Endodermal cell (in vitro differentiated cells): ENCODE measurements at regions not wholly inside any gene's neighbourhood (a gene's known extent, or its start where the extent isn't known, plus 50 kb on each side); places are given as distances from the start of the nearest gene placed in this dataset.

Experiments
- DNase-seq: peaks from one replicate; pipeline ENCODE4 v3.0.0-alpha.2; 2017
- H3K27ac ChIP-seq: 2 replicates; pipeline ENCODE4 v1.5.1; 2013; ENCODE audit warnings: mild to moderate bottlenecking, low read depth, low read length, moderate library complexity
- H3K27me3 ChIP-seq: 2 replicates; pipeline ENCODE4 v1.6.1; 2013; ENCODE audit warnings: mild to moderate bottlenecking, low read length, moderate library complexity; ENCODE audit not compliant: insufficient read depth, control insufficient read depth, poor library complexity, severe bottlenecking
- H3K36me3 ChIP-seq: 2 replicates; pipeline ENCODE4 v1.7.0; 2013; ENCODE audit warnings: mild to moderate bottlenecking, low read length, moderate library complexity; ENCODE audit not compliant: control insufficient read depth, insufficient read depth
- H3K4me1 ChIP-seq: one replicate; pipeline ENCODE4 v1.7.0; 2013; ENCODE audit warnings: low read length; ENCODE audit not compliant: control insufficient read depth, insufficient read depth
- H3K4me3 ChIP-seq: 2 replicates; pipeline ENCODE4 v1.5.1; 2013; ENCODE audit warnings: mild to moderate bottlenecking, low read length, moderate library complexity
- H3K9ac ChIP-seq: 2 replicates; pipeline ENCODE4 v1.6.1; 2013; ENCODE audit warnings: mild to moderate bottlenecking, low read length, moderate library complexity; ENCODE audit not compliant: poor library complexity, severe bottlenecking; ENCODE audit errors: extremely low read depth
- H3K9me3 ChIP-seq: 2 replicates; pipeline ENCODE4 v1.6.1; 2013; ENCODE audit warnings: mild to moderate bottlenecking, low read length, moderate library complexity; ENCODE audit not compliant: control insufficient read depth
- H3K27ac Mint-ChIP-seq: 2 replicates; pipeline ENCODE4 v1.8.0; 2020; ENCODE audit warnings: mixed read lengths
- H3K27me3 Mint-ChIP-seq: 2 replicates; pipeline ENCODE4 v1.8.0; 2021; ENCODE audit warnings: mild to moderate bottlenecking, mixed read lengths; ENCODE audit not compliant: insufficient read depth
- H3K36me3 Mint-ChIP-seq: 2 replicates; pipeline ENCODE4 v1.8.0; 2020; ENCODE audit warnings: low read depth, mixed read lengths
- H3K4me1 Mint-ChIP-seq: 2 replicates; pipeline ENCODE4 v1.8.0; 2020; ENCODE audit warnings: mixed read lengths
- H3K4me3 Mint-ChIP-seq: 2 replicates; pipeline ENCODE4 v1.8.0; 2020; ENCODE audit warnings: mild to moderate bottlenecking, moderate library complexity, mixed read lengths
- H3K9me3 Mint-ChIP-seq: 2 replicates; pipeline ENCODE4 v1.8.0; 2020; ENCODE audit warnings: mild to moderate bottlenecking, mixed read lengths
- CTCF ChIP-seq: fragments of 200-600 bp; sonication (generic); conservative IDR thresholded peaks from 2 replicates; pipeline ENCODE4 v1.5.0; 2021; ENCODE audit warnings: antibody characterized with exemption, mild to moderate bottlenecking
- WGBS, 2 experiments: methylation state at CpG; one replicate each; pipeline versions ENCODE4 v1.1.5 to v1.1.7; 2013; ENCODE audit warnings: missing lambda C conversion rate in 2 of 2, mixed read lengths in 1 of 2; ENCODE audit not compliant: insufficient coverage in 1 of 2, insufficient read length in 1 of 2; 5-methylcytosine and 5-hydroxymethylcytosine counted together

- Histone ChIP-seq H3K27me3 (no peaks in the 10 kb centered on the region), H3K27ac (no peak overlapping the region), H3K9ac (no peak overlapping the region), H3K9me3 (no peaks in the 10 kb centered on the region), H3K4me1 (no peaks in the 10 kb centered on the region), H3K36me3 (no peaks in the 10 kb centered on the region), H3K4me3 (no peak overlapping the region)
- Mint-ChIP-seq H3K4me3 (no peak overlapping the region), H3K27me3 (no peaks in the 10 kb centered on the region), H3K36me3 (no peaks in the 10 kb centered on the region), H3K9me3 (no peaks in the 10 kb centered on the region), H3K4me1 (no peaks in the 10 kb centered on the region), H3K27ac (no peak overlapping the region)
- TF ChIP-seq CTCF = no peak
- no peak for DNase-seq
- WGBS, 2 experiments = 80 to 95% methylated on average over 1 to 2 of the region's 2 CpGs
Observed at GRCh38 chr18:33802955-33803354, 224.9 kb downstream of the ASXL3 start.
